CD4-positive, alpha-beta T cell treated with Interleukin-4 for 1 hour (primary cell): ENCODE measurements at regions not wholly inside any gene's neighbourhood (a gene's known extent, or its start where the extent isn't known, plus 50 kb on each side); places are given as distances from the start of the nearest gene placed in this dataset.

Experiments
- DNase-seq, 2 donors: peaks; one replicate each; pipeline ENCODE4 v3.0.0-alpha.2; 2020 to 2022

GRCh38 chr13:111895896-111896821 is 170.8 kb upstream of the SOX1 start:
- DNase-seq: no peak

DNA sequence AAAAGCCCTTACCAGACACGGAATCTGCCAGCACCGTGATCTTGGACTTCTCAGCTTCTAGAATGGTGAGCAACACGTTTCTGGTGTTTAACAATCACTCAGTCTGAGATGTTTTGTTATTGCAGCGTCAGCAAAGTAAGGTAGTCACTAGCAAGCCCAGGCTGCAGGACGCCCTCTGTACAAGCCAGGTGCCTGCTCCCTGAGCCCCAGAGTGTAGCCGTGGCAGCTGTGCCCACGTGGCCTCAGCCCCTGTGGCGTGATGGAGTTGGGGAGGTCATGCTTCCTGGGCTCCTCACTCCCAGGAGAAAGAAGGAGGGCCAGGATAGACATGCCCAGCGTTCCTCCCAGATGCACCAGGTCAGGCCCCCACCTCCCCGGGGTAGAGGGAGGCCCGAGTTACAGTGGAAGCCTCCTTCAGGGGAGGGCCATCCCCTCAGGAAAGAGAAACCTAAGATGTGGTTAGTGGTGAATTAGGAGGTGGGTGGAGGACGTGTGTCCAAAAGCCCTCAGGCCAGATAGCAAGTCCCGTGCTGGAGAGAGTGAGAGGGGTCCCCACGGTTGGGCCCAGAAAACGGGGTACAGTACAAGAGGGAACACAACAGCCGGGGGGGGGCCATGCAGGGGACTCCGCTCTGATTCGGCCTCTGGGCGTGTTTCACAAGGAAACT is 169.6 kb upstream of the SOX1 start:
- peak in 1 of 2 donors; percentile 1 for DNase-seq

DNA sequence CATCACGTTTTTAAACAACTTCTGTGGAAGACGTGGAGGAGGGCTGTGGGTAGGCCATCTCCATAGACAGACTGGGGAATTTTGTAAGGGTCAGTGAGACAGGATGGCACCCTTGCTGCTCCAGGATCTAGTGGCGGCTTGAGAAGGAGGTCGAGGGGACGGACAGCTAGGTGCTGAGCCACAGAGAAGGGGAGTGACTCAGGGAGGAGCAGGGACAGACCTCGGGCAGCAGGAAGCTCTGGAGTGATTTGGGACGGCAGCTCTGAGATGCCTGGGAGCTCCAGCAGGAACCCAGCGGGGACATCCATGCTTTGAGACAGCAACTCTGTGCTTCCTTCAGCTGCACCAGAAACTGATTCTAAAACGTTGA is 169.1 kb upstream of the SOX1 start:
- DNase-seq: peak in 1 of 2 donors; percentile 8

GRCh38 chr13:111898956-111899713 is 167.8 kb upstream of the SOX1 start:
- DNase-seq: peak in 1 of 2 donors; percentile 1

GRCh38 chr13:111899714-111900389 is 167.1 kb upstream of the SOX1 start:
- peak in 1 of 2 donors; percentile 3 for DNase-seq

DNA sequence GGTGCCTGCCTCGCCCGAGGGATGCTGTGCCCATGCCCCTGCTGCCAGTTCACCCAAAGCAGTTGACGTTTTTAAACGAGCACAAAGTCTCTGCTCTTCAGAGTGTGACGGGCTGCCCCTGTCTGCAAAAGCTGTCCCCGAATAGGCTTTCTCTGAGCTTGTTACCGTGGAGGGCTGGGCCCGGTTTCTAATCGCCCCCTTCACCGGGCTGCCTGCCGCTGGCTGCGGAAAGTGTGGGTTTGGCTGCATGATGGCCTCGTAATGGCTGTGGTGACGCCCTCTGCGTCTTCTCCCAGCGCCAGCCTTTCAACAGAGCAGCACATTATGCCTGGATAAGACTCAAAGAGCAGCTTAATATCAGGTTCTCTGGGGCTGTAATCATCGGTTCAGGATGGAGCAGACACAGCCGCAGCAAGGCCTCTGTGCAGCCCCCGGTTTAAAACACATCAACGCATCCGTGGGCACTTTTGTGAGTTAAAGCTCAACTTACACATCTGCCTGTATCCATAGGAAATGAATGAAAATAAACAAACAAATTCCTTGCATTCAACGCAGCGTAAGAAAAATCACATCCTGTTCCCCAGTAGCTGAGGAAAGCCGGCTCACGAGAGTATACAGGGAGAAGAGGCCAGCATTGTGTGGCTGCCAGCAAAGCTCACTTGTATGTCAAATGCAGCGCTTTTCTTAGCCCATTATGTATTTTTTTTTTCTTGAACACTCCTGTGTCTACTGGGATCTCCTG is 166.4 kb upstream of the SOX1 start:
- peak in 1 of 2 donors; percentile 3 for DNase-seq

DNA sequence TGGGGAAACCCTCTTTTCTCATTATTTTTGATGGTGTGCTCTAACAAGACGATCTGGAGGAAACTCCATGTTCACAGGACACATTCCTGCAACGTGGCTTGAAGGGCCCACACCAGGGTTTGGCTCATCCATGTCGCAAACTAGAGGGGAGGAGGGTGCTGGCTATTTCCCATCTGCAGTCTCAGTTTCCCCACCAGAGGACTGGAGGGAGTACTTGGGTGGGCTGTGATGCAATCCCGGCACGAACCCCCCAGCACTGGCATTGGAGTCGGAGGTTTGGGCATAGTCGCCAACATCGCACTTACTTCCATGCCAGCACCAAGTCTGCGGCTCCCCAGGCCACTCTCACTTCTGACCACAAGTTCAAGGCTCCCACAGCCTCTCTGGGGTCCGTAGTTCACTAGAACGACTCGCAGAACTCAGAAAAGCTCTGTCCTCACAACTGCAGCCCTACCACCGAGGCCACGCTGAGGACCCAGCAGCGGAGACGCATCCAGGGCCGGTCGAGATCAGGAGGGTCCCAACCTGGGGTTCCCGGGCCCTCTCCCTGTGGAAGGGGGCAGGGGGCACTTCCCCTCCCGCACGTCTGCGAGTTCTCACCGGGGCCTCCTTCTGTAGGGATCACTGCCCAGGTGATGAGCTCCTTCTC is 165.6 kb upstream of the SOX1 start:
- DNase-seq: peak in 1 of 2 donors; percentile 6

- DNase-seq: peak in 1 of 2 donors; percentile 3
Measured at GRCh38 chr13:111902726-111903125, 164.2 kb upstream of the SOX1 start.

DNA sequence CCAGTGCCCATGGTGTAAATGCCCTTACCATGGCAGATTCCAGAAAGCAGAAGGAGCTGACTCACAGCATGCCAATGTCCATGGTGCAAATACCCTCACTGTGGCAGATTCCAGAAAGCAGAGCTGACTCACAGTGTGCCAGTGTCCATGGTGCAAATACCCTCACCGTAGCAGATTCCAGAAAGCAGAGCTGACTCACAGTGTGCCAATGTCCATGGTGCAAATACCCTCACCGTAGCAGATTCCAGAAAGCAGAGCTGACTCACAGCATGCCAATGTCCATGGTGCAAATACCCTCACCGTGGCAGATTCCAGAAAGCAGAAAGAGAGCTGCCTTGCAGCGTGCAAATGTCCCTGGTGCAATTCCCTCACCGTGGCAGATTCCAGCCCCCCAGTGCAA is 163.8 kb upstream of the SOX1 start:
- peak in 1 of 2 donors; percentile 7 for DNase-seq

GRCh38 chr13:111904166-111904565 is 162.8 kb upstream of the SOX1 start:
- no peak for DNase-seq

- peak in 1 of 2 donors; percentile 5 for DNase-seq
Measured at GRCh38 chr13:111904701-111905608, 162.0 kb upstream of the SOX1 start.

DNA sequence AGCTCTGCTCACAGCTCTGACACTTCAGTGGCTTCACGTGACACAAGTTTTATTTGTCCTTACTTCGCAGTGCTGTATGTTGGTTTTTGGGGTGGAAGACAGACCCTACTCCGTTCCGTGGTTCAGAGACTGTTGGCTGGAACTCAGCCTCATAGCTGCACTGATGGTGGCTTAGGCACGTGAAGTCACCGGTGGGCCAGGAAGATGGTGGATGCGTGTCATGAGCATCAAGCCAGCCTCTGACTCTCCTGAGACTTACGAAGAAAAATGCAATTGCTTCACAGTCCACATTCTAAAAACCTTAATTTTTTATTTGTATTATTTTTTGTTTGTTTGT is 161.4 kb upstream of the SOX1 start:
- DNase-seq: no peak

DNA sequence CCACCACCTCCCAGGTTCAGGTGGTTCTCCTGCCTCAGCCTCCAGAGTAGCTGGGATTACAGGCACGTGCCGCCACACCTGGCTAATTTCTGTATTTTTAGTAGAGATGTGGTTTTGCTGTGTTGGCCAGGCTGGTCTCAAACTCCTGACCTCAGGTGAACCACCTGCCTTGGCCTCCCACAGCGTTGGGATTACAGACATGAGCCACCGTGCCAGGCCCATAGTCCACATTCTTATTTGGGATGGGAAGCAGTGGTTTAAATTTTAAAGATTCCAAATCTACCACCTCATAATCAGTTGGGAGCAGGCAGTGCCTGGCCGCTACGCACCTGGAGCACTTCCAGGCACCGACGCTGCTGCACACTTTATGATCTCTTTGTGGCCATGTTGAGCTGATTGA is 160.6 kb upstream of the SOX1 start:
- peak in 1 of 2 donors; percentile 4 for DNase-seq

DNA sequence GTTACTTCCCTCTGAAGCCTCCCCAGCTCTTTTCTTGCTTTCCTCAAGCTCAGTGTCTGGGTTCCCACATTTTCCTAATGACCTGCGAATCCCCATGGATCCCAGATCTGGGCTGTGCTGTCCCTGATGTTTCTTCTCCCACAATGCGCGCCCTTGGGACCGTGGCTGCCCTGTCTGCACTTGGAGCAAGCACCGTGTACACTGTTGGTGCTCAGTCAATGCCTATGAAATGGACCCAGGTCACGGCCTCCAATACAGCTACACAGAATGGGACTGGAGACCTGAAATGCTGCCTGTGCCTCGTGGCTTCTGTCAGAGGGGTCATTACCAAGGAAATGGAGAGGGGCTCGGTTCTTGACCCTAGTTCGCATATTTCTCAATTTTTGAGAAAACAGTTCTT is 160.1 kb upstream of the SOX1 start:
- peak in 1 of 2 donors; percentile 9 for DNase-seq

- DNase-seq: peak in 1 of 2 donors; percentile 1
Measured at GRCh38 chr13:111907341-111907880, 159.5 kb upstream of the SOX1 start.

GRCh38 chr13:111908361-111908760 is 158.6 kb upstream of the SOX1 start:
- peak in 1 of 2 donors; percentile 6 for DNase-seq

DNA sequence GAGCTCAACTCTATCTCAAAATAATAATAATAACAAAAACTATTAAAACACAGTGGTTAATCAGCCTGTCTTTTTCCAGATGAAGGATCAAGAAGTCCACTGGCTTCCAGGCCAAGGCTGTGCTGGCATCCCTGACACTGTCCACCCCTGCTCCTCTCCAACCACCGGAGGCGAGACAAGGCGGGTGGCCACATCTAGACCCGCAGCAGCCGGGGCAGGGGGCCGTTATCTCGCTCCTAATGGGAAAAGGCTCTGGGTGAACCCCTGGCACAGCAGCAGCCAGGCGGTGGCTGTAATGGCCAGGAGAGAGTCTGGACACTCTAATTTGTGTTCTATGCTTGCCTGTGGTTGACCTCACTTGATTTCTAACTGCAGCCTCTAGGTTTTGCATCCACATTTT is 158.0 kb upstream of the SOX1 start:
- no peak for DNase-seq

GRCh38 chr13:111909501-111909900 is 157.4 kb upstream of the SOX1 start:
- no peak for DNase-seq

DNA sequence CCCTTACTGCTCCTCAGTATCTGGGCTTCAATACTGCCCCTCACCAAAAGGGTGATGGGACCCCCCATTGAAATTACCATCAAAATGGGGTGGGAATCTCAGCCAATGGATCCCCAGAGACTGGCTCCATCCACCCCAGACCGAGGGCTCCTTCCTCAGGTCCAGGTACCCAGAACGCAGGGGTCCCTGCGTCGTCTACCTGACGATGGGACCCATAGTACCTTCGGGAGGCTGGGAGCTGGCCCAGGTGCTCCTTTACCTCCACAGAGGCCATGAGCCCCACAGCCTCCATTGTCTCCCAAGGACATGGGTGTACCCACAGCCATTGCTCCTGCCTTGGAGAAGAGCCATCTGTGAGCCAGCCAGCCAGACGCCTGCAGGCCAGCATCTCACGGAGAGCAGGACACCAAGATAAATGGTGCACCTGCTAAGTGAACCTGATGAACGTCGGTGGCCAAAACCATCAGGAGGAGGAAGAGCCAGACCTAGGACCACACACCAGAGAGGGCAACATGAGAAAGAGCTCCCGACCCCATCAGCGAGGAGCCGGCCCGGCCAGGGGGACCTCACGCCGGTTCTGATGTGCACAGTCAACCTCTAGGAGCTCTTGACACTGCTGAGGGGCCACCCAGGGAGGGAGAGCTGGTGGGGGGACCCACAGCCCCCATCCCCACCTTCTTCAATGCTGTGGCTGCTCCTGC is 156.8 kb upstream of the SOX1 start:
- peak in 1 of 2 donors; percentile 4 for DNase-seq
